ENCODE measurements at regions not wholly inside any gene's neighbourhood (a gene's known extent, or its start where the extent isn't known, plus 50 kb on each side); places are given as distances from the start of the nearest gene placed in this dataset.
A peak's percentile ranks its signal among the peaks of the same experiment; 100 is the strongest.

- Mint-ChIP-seq H3K9me3 (no peaks in the 10 kb centered on the region), H3K27me3 (no peaks in the 10 kb centered on the region), H3K27ac (no peak overlapping the region), H3K4me3 (no peak overlapping the region), H3K36me3 (no peaks in the 10 kb centered on the region), H3K4me1 (peaks cover 12% of the 10 kb centered on the region)
- DNase-seq = no peak
These were observed 93.2 kb downstream of the TNFSF18 start for GRCh38 chr1:172957491-172957890.

GRCh38 chr1:172959571-172959970, 91.2 kb downstream of the TNFSF18 start:
- no peak for DNase-seq
- Mint-ChIP-seq H3K27me3 (no peaks in the 10 kb centered on the region), H3K36me3 (no peaks in the 10 kb centered on the region), H3K4me3 (no peak overlapping the region), H3K27ac (no peak overlapping the region), H3K9me3 (peaks cover 3% of the 10 kb centered on the region), H3K4me1 (peaks cover 8% of the 10 kb centered on the region)

GRCh38 chr1:172960019-172960418, 90.7 kb downstream of the TNFSF18 start:
- Mint-ChIP-seq H3K36me3 (no peaks in the 10 kb centered on the region), H3K27ac (no peak overlapping the region), H3K9me3 (peaks cover 3% of the 10 kb centered on the region), H3K4me1 (peaks cover 5% of the 10 kb centered on the region), H3K4me3 (no peak overlapping the region), H3K27me3 (no peaks in the 10 kb centered on the region)
- DNase-seq = no peak

GRCh38 chr1:172960454-172961208, 90.1 kb downstream of the TNFSF18 start:
- Mint-ChIP-seq H3K4me3 (no peak overlapping the region), H3K27ac (no peak overlapping the region), H3K9me3 (peaks cover 3% of the 10 kb centered on the region), H3K4me1 (peaks cover 4% of the 10 kb centered on the region), H3K27me3 (no peaks in the 10 kb centered on the region), H3K36me3 (no peaks in the 10 kb centered on the region)
- DNase-seq = no peak

GRCh38 chr1:172964864-172965263, 85.9 kb downstream of the TNFSF18 start:
- H3K27me3 Mint-ChIP-seq = no peaks in the 10 kb centered on the region

GRCh38 chr1:172966844-172967540, 83.7 kb downstream of the TNFSF18 start:
- Mint-ChIP-seq H3K9me3 (peaks cover 3% of the 10 kb centered on the region), H3K4me1 (peaks cover 24% of the 10 kb centered on the region), H3K27ac (peak overlapping the region; percentile 79), H3K36me3 (peaks cover 2% of the 10 kb centered on the region), H3K27me3 (no peaks in the 10 kb centered on the region), H3K4me3 (no peak overlapping the region)
- DNase-seq = peak; percentile 30

More at GRCh38 chr1:172964864-172965263, 85.9 kb downstream of the TNFSF18 start:
- no peak overlapping the region for H3K4me3 Mint-ChIP-seq
- no peak for DNase-seq
- peaks cover 2% of the 10 kb centered on the region for H3K36me3 Mint-ChIP-seq
- H3K9me3 Mint-ChIP-seq = peaks cover 3% of the 10 kb centered on the region
- no peak overlapping the region for H3K27ac Mint-ChIP-seq
- H3K4me1 Mint-ChIP-seq = peaks cover 15% of the 10 kb centered on the region

- Mint-ChIP-seq H3K4me1 (peaks cover 24% of the 10 kb centered on the region), H3K27ac (no peak overlapping the region), H3K4me3 (no peak overlapping the region), H3K9me3 (peaks cover 3% of the 10 kb centered on the region), H3K27me3 (no peaks in the 10 kb centered on the region), H3K36me3 (peaks cover 2% of the 10 kb centered on the region)
- no peak for DNase-seq
These were observed 82.8 kb downstream of the TNFSF18 start for GRCh38 chr1:172967936-172968335.

GRCh38 chr1:172969611-172970010, 81.1 kb downstream of the TNFSF18 start:
- Mint-ChIP-seq H3K27me3 (no peaks in the 10 kb centered on the region), H3K9me3 (no peaks in the 10 kb centered on the region), H3K27ac (no peak overlapping the region), H3K4me3 (no peak overlapping the region), H3K36me3 (peaks cover 2% of the 10 kb centered on the region), H3K4me1 (peaks cover 24% of the 10 kb centered on the region)
- DNase-seq = no peak

GRCh38 chr1:172970186-172970585, 80.6 kb downstream of the TNFSF18 start:
- H3K4me3 Mint-ChIP-seq = no peak overlapping the region
- H3K27me3 Mint-ChIP-seq = no peaks in the 10 kb centered on the region
- peaks cover 2% of the 10 kb centered on the region for H3K36me3 Mint-ChIP-seq
- H3K27ac Mint-ChIP-seq = no peak overlapping the region
- DNase-seq = peak; percentile 5
- peaks cover 24% of the 10 kb centered on the region for H3K4me1 Mint-ChIP-seq
- H3K9me3 Mint-ChIP-seq = no peaks in the 10 kb centered on the region

- Mint-ChIP-seq H3K36me3 (peaks cover 2% of the 10 kb centered on the region), H3K9me3 (no peaks in the 10 kb centered on the region), H3K27me3 (no peaks in the 10 kb centered on the region), H3K4me3 (no peak overlapping the region), H3K4me1 (peaks cover 24% of the 10 kb centered on the region), H3K27ac (no peak overlapping the region)
- DNase-seq = no peak
These were observed 79.5 kb downstream of the TNFSF18 start for GRCh38 chr1:172971241-172971640.

GRCh38 chr1:172972258-172972657, 78.5 kb downstream of the TNFSF18 start:
- no peak for DNase-seq
- Mint-ChIP-seq H3K27me3 (no peaks in the 10 kb centered on the region), H3K27ac (no peak overlapping the region), H3K36me3 (peaks cover 2% of the 10 kb centered on the region), H3K9me3 (no peaks in the 10 kb centered on the region), H3K4me3 (no peak overlapping the region), H3K4me1 (peaks cover 18% of the 10 kb centered on the region)

- no peak overlapping the region for H3K27ac Mint-ChIP-seq
- no peak overlapping the region for H3K4me3 Mint-ChIP-seq
- peaks cover 11% of the 10 kb centered on the region for H3K4me1 Mint-ChIP-seq
- no peaks in the 10 kb centered on the region for H3K27me3 Mint-ChIP-seq
- H3K9me3 Mint-ChIP-seq = no peaks in the 10 kb centered on the region
- peaks cover 2% of the 10 kb centered on the region for H3K36me3 Mint-ChIP-seq
- DNase-seq = no peak
These were observed 77.3 kb downstream of the TNFSF18 start for GRCh38 chr1:172973424-172973823.

- Mint-ChIP-seq H3K9me3 (no peaks in the 10 kb centered on the region), H3K4me1 (no peaks in the 10 kb centered on the region), H3K36me3 (no peaks in the 10 kb centered on the region), H3K27me3 (no peaks in the 10 kb centered on the region), H3K27ac (no peak overlapping the region), H3K4me3 (no peak overlapping the region)
- DNase-seq = no peak
These were observed 74.3 kb downstream of the TNFSF18 start for GRCh38 chr1:172976222-172977041.

- no peak for DNase-seq
- H3K36me3 Mint-ChIP-seq = no peaks in the 10 kb centered on the region
- no peaks in the 10 kb centered on the region for H3K4me1 Mint-ChIP-seq
- no peaks in the 10 kb centered on the region for H3K9me3 Mint-ChIP-seq
- no peaks in the 10 kb centered on the region for H3K27me3 Mint-ChIP-seq
- H3K27ac Mint-ChIP-seq = no peak overlapping the region
- H3K4me3 Mint-ChIP-seq = no peak overlapping the region
These were observed 73.3 kb downstream of the TNFSF18 start for GRCh38 chr1:172977296-172978017.

- Mint-ChIP-seq H3K27me3 (no peaks in the 10 kb centered on the region), H3K36me3 (no peaks in the 10 kb centered on the region), H3K9me3 (no peaks in the 10 kb centered on the region), H3K4me1 (no peaks in the 10 kb centered on the region), H3K27ac (no peak overlapping the region), H3K4me3 (no peak overlapping the region)
- DNase-seq = no peak
These were observed 72.1 kb downstream of the TNFSF18 start for GRCh38 chr1:172978595-172978994.

Measured in activated naive CD8-positive, alpha-beta T cell treated with anti-CD3 and anti-CD28 coated beads for 36 hours (primary cell).